ENCODE measurements at regions not wholly inside any gene's neighbourhood (a gene's known extent, or its start where the extent isn't known, plus 50 kb on each side); places are given as distances from the start of the nearest gene placed in this dataset.
A peak's percentile ranks its signal among the peaks of the same experiment; 100 is the strongest.
"Not testable (repeated sequence)": the region's sequence is repeated elsewhere in the genome, so short reads cannot be mapped to it uniquely, and the experiment has no call there.

DNA sequence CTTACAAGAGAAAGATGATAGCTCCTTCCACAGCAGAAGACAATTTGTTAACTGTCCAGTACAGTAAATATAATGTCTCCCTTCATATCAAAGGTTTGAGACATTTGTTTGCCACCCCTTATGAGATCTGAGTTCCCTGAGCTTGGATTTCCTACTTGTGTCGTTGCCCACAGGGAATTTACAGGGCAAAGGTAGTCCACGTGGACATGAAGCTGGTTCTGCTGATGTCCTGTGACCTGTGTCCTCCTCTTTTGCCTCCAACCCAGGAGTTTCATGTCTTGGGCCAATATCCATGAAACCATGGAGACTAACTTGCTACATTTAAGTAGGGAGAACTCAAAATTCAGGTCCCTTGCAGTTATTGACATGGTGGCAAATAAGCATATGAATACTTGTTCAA, 172.2 kb upstream of the KCTD7 start:
- DNase-seq (ENCODE audit: low read depth in 2 of 2, low spot score in 1 of 2): not testable (repeated sequence)

DNA sequence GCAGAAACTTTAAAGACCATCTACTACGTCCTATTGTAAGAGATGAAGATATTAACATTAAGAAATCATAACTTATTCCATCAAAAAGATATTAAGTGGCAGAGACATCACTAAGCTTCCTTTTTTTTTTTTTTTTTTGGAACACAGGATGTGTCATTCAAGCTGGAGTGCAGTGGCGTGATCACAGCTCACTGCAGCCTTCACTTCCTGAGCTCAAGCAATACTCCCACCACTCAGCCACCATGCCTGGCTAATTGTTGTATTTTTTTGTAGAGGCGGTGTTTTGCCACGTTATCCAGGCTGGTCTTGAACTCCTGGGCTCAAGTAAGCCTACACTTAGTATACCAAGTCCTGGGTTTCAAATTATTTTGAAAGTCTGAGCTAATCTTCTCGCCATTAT, 169.7 kb upstream of the KCTD7 start:
- not testable (repeated sequence) for DNase-seq (ENCODE audit: low read depth in 2 of 2, low spot score in 1 of 2)

DNA sequence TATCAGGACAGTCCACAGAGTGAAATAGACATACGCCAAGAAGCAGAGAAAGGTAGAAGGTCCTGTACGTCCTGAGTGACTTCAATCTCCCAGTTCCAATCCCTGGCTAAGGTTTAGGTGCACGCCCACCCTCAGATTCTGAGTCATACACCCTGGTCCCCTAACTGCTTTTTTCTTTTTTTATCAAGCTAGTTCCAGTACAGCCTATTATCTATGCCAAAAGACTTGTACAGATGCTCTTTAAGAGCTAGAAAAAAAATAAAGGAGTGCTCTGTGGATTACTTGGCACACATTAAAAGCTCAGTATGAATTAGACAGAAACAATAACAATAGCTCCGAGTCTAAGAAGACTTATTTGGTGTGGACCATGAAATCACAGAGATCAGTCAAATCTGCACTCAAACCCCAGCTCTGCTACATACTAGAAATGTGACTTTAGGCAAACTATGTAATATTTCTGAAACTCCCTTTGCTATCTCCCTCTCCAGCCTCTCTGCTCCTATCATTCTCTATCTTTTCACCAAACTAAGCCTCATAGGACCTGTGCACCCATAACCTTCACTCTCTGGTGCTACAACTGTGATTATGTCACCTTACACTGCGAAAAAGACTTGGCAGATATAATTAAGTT, 168.8 kb upstream of the KCTD7 start:
- DNase-seq (ENCODE audit: low read depth in 2 of 2, low spot score in 1 of 2): not testable (repeated sequence)

DNA sequence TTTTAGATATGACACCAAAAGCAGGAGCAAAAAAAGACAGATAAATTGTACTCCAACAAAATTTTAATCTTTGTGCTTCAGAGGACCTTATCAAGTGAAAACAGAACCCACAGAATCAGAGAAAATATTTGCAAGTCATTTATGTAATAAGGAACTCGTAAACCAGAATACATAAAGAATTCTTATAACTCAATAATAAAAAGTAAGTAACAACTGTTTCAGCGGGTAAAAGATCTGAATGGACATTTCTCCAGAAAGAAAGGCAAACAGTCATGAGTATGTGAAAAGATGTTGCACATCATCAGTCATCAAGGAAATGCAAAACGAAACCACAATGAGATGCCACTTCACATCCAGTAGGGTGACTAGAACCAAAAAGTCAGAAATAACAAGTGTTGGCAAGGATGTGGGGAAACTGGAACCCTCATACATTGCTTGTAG, 167.7 kb upstream of the KCTD7 start:
- DNase-seq (ENCODE audit: low read depth in 2 of 2, low spot score in 1 of 2): no peak

DNA sequence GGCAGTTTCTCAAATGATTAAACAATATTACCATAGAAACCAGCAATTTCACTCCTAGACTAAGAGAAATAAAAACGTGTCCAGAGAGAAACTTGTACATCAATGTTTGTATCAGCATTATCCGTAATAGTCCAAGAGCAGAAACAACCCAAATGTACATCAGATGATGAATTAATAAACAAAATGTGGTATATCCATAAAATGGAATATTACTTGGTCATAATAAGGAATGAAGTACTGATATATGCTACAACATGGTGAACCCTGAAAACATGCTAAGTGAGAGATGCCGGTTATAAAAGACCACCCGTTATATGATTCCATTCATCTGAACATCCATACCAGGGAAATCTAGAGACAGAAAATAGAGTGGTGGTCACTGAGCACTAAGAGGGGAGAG, 167.3 kb upstream of the KCTD7 start:
- not testable (repeated sequence) for DNase-seq (ENCODE audit: low read depth in 2 of 2, low spot score in 1 of 2)

DNA sequence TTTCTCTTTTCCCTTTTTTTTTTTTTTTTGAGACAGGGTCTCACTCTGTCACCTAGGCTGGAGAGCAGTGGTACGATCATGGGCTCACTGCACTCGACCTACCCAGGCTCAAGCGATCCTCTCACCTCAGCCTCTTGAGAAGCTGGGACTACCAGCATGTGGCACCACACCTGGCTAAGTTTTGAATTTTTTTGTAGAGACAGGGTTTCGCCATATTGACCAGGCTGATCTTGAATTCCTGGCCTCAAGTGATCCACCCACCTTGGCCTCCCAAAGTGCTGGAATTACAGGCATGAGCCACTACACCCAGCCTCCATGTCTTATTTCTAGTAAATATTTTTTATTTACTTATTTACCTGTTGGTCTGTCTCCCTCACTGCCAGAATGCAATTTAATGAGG, 165.8 kb upstream of the KCTD7 start:
- DNase-seq (ENCODE audit: low read depth in 2 of 2, low spot score in 1 of 2): not testable (repeated sequence)

DNA sequence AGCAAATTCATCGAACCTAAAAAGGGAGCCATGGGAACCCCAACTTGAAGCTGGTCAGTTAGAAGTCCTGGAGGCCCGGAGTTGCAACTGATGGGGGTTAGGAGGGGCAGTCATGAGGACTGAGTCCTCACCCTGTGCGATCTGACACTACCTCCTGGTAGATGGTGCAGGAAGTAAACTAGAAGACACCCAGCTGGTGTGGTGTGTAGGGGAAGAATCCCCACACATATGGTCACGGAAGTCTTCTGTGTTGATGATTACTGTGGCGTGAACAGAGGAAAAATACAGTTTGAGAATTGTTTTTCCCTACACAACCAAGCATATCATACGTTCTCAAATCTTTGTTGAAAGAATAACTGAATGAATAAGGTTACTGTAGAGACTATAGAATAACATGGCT, 164.6 kb upstream of the KCTD7 start:
- DNase-seq (ENCODE audit: low read depth in 2 of 2, low spot score in 1 of 2): no peak

DNA sequence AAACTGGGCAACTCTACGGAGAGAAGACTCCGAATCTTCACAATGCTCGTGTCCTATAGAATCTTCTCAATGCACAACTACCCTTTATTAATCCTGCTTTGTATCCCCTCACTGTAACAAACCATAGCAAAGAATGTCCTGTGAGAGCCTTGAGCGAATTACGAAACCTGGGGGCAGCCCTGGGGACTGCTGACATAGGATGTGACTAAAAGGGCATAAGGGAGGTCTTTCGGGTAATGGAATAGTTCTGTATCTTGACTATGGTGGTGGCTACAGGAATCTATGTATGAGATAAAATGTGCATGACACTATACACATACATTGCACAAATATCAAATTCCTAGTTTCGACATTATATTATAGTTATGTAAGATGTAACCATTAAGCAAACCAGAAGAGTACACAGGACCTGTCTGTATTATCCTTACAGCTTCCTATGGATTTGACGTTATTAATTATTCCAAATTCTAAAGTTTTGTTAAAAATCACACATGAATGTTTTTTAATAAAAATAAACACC, 162.5 kb upstream of the KCTD7 start:
- DNase-seq (ENCODE audit: low read depth in 2 of 2, low spot score in 1 of 2): no peak

DNA sequence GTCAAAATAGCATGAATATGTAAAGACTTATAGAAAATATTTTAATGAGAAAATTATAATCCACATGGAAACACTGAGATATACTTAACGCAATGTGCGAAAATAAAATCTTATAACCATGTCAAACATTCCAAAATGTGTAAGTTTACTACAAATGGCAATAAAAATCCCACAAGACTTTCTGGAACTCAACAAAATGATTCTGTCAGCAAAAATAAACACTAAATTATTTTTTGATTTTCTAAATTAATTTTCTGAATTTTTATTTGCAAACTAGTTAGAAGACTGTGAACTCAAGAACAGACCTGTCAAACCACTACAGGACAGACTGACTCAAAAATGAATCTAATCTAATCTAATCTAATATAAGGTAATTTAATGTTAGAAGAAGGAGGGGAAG, 160.8 kb upstream of the KCTD7 start:
- DNase-seq (ENCODE audit: low read depth in 2 of 2, low spot score in 1 of 2): no peak

DNA sequence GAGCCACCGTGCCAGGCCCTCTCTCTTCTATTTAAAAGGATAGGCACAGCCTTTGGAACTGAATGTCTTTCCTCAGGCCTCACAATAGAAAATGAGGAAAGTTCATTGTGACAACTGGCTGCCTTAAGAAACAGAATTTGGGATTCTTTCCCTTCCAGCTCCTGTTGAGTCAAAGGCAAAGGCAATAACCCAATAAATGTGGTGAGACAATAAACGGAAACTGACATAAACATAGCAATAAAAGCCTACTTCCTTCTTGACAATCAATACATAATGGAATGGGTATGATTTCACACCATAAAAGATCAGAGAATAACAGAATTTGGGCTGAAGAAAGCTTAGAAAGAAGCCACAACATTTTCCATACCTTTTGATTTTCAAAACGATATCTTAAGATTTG, 155.6 kb upstream of the KCTD7 start:
- DNase-seq (ENCODE audit: low read depth in 2 of 2, low spot score in 1 of 2): not testable (repeated sequence)

DNA sequence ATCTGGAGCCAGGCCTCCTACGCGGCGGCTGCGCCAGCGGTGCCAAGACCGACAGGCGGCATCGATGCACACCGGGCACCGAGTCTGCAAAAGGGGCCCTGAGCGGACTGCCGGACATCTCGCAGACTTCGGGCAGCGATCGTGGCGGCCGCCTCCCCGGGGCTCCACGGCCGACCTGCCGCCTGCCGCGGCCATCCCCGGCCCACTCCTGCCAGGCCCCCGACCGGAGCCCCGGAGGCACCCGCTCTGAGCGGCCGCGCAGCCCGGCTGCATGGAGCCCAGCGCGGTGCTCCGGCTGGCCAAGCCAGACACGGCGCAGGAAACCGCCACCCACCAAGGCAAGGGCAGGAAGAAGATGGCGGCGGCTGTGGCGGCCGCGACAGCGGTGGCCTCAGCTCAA, 154.2 kb upstream of the KCTD7 start:
- DNase-seq (ENCODE audit: low read depth in 2 of 2, low spot score in 1 of 2): no peak

DNA sequence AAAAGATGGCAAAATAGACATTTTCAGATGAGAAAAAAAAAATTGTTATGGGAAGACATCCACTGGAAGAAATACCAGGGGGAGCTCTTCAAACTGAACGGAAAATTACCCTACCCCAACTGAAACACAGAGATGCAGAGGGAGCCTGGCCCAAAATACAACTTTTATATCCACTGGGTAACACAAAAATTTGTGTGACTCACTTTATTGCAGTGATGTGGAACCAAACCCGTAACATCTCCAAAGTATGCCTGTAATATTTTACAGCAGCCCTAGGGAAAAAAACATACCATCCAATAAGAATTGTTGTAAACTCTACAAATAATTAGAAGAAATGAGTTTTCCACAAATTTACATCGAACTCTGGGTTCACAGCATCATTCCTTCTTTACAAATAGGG, 152.6 kb upstream of the KCTD7 start:
- not testable (repeated sequence) for DNase-seq (ENCODE audit: low read depth in 2 of 2, low spot score in 1 of 2)

DNA sequence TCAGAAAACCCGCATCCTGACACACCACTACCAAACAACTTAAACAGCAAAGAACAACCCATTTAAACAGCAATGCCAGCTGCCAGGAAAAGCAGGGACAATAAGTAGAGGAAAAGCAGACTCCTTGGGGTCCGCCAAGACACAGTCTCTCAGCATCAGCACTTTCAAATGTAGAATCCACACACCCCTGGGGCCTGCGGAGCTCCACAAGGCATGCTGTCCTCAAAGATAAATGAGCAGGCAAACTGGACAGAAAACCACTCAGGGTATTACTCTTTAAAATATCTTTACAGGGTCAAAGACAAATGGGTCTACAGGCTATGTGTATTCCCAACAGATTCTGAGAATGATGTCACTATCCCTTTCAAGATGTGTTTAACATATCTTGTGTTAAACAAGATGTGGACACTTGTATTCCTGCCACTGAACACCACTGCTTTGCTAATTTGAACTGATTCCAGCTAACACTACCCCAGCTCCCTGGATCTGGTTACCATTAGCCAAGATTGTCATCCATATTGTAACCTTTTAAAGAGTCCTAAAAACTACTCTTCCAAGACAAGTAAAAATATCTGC, 150.8 kb upstream of the KCTD7 start:
- not testable (repeated sequence) for DNase-seq (ENCODE audit: low read depth in 2 of 2, low spot score in 1 of 2)

DNA sequence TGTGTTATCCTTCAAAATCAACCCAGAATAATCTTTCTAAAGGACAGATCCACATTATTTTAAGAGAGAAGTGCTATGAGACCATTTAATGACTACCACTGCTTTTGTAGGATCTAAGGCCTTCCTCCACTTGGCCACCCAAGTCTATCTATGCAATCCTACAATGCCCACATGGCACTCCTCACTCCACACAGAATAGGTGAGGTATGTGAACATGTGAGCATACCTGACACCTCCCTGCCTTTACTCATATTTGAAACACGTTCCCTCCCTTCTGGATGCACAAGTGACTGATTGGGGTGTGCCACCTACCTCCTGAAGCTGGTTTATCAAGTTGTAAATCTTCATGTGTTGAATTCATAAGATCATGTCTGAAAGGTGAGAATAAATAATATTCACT, 147.5 kb upstream of the KCTD7 start:
- not testable (repeated sequence) for DNase-seq (ENCODE audit: low read depth in 2 of 2, low spot score in 1 of 2)

DNA sequence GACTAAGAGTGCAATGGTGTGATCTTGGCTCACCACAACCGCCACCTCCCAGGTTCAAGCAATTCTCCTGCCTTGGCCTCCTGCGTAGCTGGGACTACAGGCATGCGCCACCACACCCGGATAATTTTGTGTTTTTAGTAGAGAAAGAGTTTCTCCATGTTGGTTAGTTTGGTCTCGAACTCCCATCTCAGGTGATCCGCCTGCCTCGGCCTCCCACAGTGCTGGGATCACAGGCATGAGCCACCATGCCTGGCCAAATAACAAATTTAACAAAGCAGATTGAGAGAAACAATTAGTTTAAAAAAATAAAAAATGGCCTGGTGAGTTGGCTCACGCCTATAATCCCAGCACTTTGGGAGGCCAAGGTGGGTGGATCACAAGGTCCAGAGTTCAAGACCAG, 139.6 kb upstream of the KCTD7 start:
- DNase-seq (ENCODE audit: low read depth in 2 of 2, low spot score in 1 of 2): not testable (repeated sequence)

DNA sequence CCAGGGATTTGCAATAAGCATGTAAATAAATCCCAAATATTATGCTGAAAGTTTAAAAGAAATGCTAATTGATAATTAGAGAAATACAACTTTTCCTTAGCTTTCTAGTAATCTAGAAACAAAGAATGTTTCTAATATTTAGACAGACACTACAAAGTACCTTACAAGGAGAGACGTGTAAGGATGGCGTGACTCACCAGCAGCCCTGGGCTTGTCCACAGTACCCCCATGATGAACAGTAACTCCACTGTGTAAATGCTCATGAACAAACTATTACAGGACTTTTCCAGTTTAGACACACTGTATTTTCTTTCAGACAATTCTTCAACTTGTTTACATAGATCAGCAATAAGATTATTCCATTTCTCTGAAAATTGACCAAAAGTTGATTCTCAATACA, 138.9 kb upstream of the KCTD7 start:
- DNase-seq (ENCODE audit: low read depth in 2 of 2, low spot score in 1 of 2): not testable (repeated sequence)

DNA sequence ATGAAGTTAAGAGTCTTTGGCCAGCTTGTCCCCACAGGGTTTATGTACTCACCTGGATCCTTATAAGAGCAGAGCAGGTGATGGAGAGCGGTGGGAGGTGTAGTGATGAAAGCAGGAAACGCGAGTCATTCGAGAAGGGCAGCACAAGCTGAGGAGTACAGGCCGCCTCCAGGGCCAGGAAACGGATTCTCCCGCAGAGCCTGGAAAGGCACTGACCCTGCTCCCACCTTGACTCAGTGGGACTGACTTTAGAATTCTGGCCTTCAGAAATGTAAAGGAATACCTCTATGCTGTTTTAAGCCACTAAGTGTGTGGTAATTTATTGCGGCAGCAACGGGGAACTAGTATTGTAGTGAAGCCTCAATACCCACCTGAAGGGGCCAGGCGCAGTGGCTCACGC, 137.7 kb upstream of the KCTD7 start:
- DNase-seq (ENCODE audit: low read depth in 2 of 2, low spot score in 1 of 2): not testable (repeated sequence)

DNA sequence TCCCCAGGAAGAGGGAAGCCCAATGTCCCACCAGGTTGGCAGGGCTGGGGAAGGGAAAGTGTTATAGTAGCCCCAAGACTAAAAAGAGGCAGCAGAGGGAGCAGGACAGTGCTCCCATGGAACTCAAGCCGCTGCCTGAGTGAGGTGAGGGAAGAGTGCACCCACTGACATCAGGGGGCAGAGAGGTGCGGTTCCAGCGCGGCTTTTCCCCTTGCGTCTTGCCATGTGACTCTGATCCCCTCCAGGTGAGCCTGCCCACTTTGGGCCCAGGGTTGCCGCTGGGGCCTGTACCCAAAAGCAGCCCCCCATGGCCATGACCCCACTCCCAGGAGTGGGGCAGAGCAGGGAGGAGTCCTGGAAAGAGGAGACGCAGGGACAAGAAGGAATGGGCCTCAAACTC, 136.3 kb upstream of the KCTD7 start:
- DNase-seq (ENCODE audit: low read depth in 2 of 2, low spot score in 1 of 2): not testable (repeated sequence)

DNA sequence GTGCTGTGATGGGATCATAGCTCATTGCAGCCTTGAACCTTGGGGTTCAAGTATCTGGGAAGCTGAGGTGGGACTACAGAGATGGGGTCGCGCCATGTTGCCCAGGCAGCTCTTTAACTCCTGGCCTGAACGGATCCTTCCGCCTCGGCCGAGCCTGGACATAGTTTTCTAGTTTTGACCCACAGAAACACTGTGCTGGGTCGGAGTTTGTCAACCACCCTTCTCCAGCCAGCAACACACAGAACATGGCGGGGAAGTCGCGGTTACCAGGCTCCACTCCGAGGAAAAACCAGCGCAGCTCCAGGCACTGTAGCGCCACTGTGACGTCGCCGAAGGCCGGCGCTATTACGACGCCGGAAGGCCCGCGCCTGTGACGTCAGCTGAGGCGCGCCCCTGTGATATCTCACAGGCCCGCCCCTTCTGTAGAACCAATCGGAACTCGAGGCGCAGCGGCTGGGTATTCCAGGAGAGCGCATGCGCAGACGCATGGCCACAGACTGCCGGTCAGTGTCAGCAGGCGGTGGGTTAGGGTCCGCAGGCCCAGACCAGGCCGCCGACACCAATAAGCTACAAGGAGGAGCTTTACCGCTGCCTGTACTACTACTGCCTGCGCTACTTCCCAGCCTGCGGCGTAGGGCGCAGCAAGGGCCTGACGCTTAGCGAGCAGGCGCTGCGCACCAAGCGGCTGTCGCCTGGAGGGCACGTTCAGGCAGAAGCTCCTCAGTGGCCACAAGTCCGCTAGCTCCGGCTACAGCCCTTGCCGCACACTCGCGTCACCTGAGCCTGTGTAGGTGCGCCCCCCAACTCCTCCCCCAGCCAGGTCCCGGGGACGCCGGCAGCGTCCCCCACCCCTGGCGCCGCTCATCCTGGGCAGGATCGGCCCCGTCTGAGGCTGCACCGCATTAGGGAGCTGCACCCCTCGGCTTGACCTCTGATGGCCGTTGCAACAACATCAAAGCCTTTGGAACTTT, 135.2 kb upstream of the KCTD7 start:
- DNase-seq (ENCODE audit: low read depth in 2 of 2, low spot score in 1 of 2): peak; percentile 89 to 90

DNA sequence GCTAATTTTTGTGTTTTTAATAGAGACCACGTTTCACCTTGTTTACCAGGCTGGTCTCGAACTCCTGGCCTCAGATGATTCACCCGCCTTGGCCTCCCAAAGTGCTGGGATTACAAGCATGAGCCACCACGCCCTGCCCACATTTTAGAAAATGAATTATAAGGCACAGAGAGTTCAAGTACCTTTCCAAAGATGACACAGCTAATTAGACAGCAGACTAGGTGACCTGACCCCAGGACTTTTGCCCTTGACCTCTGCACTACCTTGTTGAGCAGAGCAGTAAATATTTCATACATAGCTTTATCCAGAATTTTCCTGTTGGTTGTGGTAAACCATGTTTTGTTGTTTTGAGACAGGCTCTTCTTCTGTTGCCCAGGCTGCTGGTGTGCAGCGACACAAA, 131.3 kb upstream of the KCTD7 start:
- DNase-seq (ENCODE audit: low read depth in 2 of 2, low spot score in 1 of 2): no peak

DNA sequence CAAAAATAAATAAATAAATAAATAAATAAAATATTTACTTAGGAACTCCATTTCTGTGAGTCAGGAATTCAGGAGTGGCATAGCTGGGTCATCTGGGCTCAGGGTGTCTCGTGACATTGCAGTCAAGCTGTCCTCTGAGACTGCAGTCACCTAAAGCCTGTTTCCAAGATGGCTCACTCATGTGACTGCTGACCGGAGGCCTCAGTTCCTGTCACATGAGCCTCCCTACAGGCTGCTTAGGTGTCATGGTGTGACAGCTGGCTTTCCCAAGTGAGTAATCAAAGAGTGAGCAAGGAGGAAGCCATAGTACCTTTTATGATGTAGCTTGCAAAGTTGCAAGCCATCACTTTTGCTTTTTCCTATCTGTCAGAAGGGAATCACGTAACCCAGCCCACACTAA, 128.6 kb upstream of the KCTD7 start:
- DNase-seq (ENCODE audit: low read depth in 2 of 2, low spot score in 1 of 2): no peak
